ENCODE measurements at regions not wholly inside any gene's neighbourhood (a gene's known extent, or its start where the extent isn't known, plus 50 kb on each side); places are given as distances from the start of the nearest gene placed in this dataset.

DNA sequence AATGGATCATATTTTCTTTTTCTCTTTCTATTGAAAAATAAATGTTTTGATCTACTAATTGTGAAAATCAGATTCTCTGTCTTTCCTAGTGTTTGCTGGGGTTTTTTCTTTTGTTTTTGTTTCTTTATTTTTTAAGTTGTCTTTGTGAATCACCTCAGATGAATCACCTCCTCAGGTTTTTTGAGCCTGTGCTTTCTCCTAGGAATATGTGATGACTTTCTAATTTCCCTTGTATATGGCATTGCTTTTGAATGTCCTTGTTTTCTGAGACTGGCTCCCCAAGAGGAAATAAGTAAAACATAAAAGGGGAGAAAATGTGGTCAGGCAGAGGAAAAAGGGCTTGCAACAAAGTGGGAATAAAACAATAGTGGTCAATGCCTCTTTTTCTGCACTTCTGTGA lies 750.0 kb downstream of the ZPLD1 start:
- POLR2A ChIA-PET (ENCODE audit: partially characterized antibody), result no interaction called here
- H3K23me2 ChIP-seq (ENCODE audit: low read depth, low read length), result no peaks in the 10 kb centered on the region

More for the DNA sequence above, 750.0 kb downstream of the ZPLD1 start:
- no peak overlapping the region for H2BK120ac ChIP-seq (replicated peaks; ENCODE audit: low read depth, low read length)
- no peak overlapping the region for H3K23ac ChIP-seq (ENCODE audit: insufficient read length)
- no peak overlapping the region for H2BK20ac ChIP-seq (ENCODE audit: low read length)
- no peak overlapping the region for H2BK12ac ChIP-seq (ENCODE audit: low read depth, low read length)
- H3K18ac ChIP-seq (ENCODE audit: extremely low read depth, low read length), result no peak overlapping the region
- no peak overlapping the region for H3K27ac ChIP-seq (ENCODE audit: low read depth, low read length)
- H3K27me3 ChIP-seq (replicated peaks in 1 of 4; ENCODE audit: control insufficient read depth in 3 of 4, extremely low read depth in 1 of 4, insufficient read depth in 3 of 4, low read length in 3 of 4), result no peaks in the 10 kb centered on the region
- H3K4me3 ChIP-seq (ENCODE audit: extremely low read depth in 1 of 4, insufficient read depth in 2 of 4, low read depth in 3 of 4, low read length in 4 of 4), result no peak overlapping the region
- no peaks in the 10 kb centered on the region for H4K20me1 ChIP-seq (replicated peaks in 1 of 2; ENCODE audit: control insufficient read depth in 1 of 2, insufficient read depth in 2 of 2, low read length in 2 of 2)
- no peak for TF ChIP-seq CHD2 (IDR thresholded peaks at IDR 0.05; ENCODE audit: low read length)
- TF ChIP-seq BRCA1 (IDR thresholded peaks at IDR 0.05; ENCODE audit: low read depth, low read length), result no peak
- TF ChIP-seq HDAC6 (IDR thresholded peaks at IDR 0.05; ENCODE audit: low read depth, low read length), result no peak
- TF ChIP-seq BACH1 (IDR thresholded peaks at IDR 0.05; ENCODE audit: low read length), result no peak
- no peak for TF ChIP-seq RBBP5 (IDR thresholded peaks at IDR 0.05; ENCODE audit: borderline replicate concordance, low read depth, low read length)
- no peak for TF ChIP-seq CBX8 (IDR thresholded peaks at IDR 0.05; ENCODE audit: borderline replicate concordance, low read depth, low read length)
- no peak for TF ChIP-seq SIRT6 (IDR thresholded peaks at IDR 0.05; ENCODE audit: low read length)
- no peak for TF ChIP-seq PHF8 (conservative IDR thresholded peaks at IDR 0.05; ENCODE audit: low read depth, low read length)
- no peak for TF ChIP-seq NRF1 (IDR thresholded peaks at IDR 0.05; ENCODE audit: low read depth, low read length)
- TF ChIP-seq HDAC2 (IDR thresholded peaks at IDR 0.05; ENCODE audit: borderline replicate concordance in 1 of 2, low read depth in 2 of 2, low read length in 2 of 2), result no peak
- TF ChIP-seq TEAD4 (IDR thresholded peaks at IDR 0.05; ENCODE audit: low read depth, low read length), result no peak
- no peak for TF ChIP-seq YY1 (IDR thresholded peaks at IDR 0.05; ENCODE audit: low read depth, low read length)
- H2BK15ac ChIP-seq (ENCODE audit: low read length), result no peak overlapping the region
- no peak overlapping the region for H2AK5ac ChIP-seq (ENCODE audit: low read depth, low read length)
- H3K56ac ChIP-seq (replicated peaks; ENCODE audit: insufficient read length, low read depth, low read length), result no peak overlapping the region
- H3K9me3 ChIP-seq (ENCODE audit: insufficient read depth in 2 of 2, low read depth in 1 of 2, low read length in 1 of 2), result peaks cover 0 to 3% of the 10 kb centered on the region in 2 experiments; a peak in 1 of 4 replicates
- DNase-seq (ENCODE audit: low read depth in 1 of 2, low spot score in 2 of 2), result no peak
- H3K36me3 ChIP-seq (ENCODE audit: control insufficient read depth in 2 of 4, insufficient read depth in 4 of 4, low read length in 3 of 4), result no peaks in the 10 kb centered on the region
- no peak overlapping the region for H2BK5ac ChIP-seq (ENCODE audit: low read depth, low read length)
- H3K9ac ChIP-seq (replicated peaks in 1 of 4; ENCODE audit: extremely low read depth in 1 of 4, low read depth in 3 of 4, low read length in 3 of 4), result no peak overlapping the region
- no peaks in the 10 kb centered on the region for H3K79me2 ChIP-seq (ENCODE audit: control insufficient read depth in 1 of 2, insufficient read depth in 2 of 2, low read length in 2 of 2)
- no peak overlapping the region for H4K91ac ChIP-seq (replicated peaks; ENCODE audit: insufficient read length, low read length)
- no peak overlapping the region for H4K8ac ChIP-seq (ENCODE audit: extremely low read depth, insufficient read depth, low read length)
- no peak overlapping the region for H4K5ac ChIP-seq (ENCODE audit: insufficient read length, low read depth, low read length)
- CTCF ChIA-PET (ENCODE audit: partially characterized antibody), result no interaction called here
- H2AFZ ChIP-seq (ENCODE audit: low read length), result no peak overlapping the region
- no peak overlapping the region for H3K4ac ChIP-seq (replicated peaks; ENCODE audit: insufficient read length, low read depth, low read length)
- FAIRE-seq, result no peak
- H3K4me1 ChIP-seq (replicated peaks in 1 of 4; ENCODE audit: control insufficient read depth in 3 of 4, insufficient read depth in 4 of 4, low read length in 3 of 4), result no peaks in the 10 kb centered on the region
- no peak overlapping the region for H3K14ac ChIP-seq (ENCODE audit: insufficient read length)
- no peaks in the 10 kb centered on the region for H3K79me1 ChIP-seq (ENCODE audit: low read depth, low read length)
- H3K4me2 ChIP-seq (ENCODE audit: insufficient read depth in 1 of 2, low read depth in 2 of 2, low read length in 2 of 2), result no peak overlapping the region
